ENCODE measurements at regions not wholly inside any gene's neighbourhood (a gene's known extent, or its start where the extent isn't known, plus 50 kb on each side); places are given as distances from the start of the nearest gene placed in this dataset.
"Not testable (repeated sequence)": the region's sequence is repeated elsewhere in the genome, so short reads cannot be mapped to it uniquely, and the experiment has no call there.

DNA sequence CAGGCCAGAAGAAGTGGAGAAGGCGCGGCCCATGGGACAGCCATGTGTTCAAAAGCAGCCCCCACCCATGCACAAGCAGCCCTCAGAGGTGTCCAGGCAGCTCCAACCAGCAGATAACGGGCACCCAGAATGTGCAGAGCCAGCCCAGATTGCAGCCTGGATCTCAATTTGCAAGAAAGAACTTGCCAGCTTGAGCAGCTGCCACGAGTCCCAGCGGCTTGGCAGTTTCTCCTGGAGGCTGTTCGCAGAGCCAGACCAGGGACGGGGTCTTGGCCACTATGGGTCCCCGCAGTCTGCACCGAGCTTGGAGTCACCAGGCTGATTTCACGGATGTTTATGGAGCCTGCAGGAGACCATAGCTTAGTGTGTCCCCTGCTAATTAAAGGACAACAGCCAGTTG, 61.4 kb upstream of the SULF2 start:
- not testable (repeated sequence) for DNase-seq (ENCODE audit: extremely low spot score, insufficient read length, low read depth); FAIRE-seq

DNA sequence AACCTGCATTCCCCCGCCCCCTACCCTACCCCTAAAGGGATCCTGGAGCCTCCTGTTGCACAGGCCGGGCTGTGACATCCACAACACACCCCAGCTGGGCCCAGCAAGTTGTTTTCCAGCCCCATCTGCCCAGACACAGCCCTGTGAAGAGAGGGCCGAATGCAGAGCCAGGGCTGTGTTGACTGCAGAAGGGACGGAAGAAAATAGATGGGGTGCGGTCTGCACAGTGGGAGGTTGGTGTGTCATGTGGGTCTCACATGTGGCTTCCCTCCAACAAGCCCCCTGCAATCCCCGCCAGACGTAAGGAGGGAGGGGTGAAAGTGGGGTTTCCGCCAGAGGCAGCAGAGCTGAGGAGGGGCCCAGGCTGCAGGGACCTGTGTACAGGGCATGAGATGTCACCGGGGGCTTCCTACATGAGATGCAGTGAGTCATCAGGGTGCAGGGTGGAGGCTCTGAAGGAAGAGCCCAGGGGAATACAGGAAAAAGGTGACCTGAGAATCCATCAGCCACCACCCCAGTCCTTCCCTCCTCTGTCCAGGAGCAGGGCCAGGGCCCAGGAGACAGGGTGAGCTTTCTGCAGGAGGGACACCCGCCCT, 60.2 kb upstream of the SULF2 start:
- FAIRE-seq, result not testable (repeated sequence)

DNA sequence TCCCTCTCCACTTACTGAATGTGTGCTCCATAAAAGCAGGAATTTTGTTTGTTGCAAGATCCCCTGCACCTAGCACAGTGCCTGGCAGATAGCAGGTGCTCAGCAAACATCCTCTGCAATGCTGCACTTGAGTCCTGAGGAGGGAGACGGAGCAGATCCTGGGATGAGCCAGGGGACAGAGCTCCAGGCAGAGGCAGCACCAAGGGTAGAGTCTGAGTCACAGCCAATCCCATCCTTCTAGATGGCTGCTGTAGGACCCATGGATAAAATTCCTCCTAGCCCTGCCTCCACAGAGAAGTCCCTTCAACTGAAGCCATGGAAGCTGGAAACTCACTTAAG, 59.3 kb upstream of the SULF2 start:
- DNase-seq (ENCODE audit: extremely low spot score, insufficient read length, low read depth); FAIRE-seq: not testable (repeated sequence)

More for the DNA sequence above, 60.2 kb upstream of the SULF2 start:
- DNase-seq (ENCODE audit: extremely low spot score, insufficient read length, low read depth), result not testable (repeated sequence)

DNA sequence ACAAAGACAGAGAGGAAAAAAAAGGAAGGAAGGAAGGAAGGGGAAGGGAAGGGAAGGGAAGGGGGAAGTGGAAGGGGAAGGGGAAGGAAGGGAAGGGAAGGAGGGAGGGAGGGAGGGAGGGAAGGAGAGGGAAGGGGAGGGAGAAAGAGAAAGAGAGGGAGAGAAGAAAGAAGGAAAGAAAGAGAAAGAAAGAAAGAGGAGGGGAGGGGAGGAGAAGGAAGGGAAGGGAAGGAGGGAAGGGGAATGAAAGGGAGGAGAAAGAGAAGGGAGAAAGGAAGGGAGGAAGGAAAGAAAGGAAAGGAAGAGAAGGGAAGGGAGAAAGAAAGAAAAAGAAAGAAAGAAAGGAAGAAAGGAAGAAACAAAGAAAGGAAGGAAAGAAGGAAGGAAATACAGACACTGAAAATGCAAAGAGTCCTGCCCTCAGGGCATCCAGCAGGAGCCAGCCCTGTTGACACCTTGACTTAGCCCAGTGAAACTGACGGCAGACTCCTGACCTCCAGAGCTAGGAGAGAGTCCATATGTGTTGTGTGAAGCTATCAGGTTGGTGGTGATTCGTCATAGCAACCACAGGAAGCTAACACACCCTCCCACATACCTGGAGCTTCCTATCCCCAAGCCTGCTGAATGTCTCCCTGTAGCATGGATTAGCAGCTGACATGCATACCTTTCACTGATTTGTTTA, 58.7 kb upstream of the SULF2 start:
- DNase-seq (ENCODE audit: extremely low spot score, insufficient read length, low read depth) (no peak), FAIRE-seq (no peak)

DNA sequence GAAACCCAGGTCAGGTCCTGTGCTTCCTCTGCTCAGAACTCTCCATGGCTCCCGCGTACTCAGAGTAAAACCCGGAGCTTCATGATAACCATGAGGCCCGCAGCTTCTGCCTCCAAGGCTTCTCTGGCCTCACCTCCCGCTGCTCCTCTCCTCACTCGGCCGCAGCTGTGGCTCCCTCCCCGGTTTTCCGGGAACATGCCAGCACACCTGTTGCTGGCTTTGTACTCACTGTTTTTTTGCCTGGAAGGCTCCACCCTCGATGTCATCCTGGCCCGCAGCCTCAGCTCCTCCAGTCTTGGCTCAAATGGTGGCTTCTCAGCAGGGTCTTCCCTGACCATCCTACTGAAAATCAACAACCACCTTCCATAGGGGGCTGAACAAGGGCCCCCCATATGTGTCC, 57.7 kb upstream of the SULF2 start:
- not testable (repeated sequence) for FAIRE-seq; DNase-seq (ENCODE audit: extremely low spot score, insufficient read length, low read depth)

DNA sequence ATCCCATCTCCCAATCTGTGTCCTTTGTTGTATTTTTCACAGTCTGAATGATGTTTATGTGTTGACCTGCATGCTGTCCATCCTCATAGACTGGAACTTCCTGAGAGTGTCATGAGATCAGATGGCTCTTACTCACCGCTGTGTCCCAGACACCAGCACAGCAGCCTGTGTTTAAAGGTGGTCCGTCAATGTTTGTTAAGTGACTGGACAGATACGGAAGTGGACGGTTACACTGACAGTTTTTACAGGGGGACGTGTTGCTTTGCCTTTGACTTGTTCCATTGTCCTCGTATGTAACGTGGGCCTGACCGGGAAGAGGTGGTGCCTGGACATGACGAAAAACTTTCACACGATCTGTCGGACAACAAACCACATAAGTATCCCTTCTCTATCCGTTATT, 56.7 kb upstream of the SULF2 start:
- not testable (repeated sequence) for FAIRE-seq; DNase-seq (ENCODE audit: extremely low spot score, insufficient read length, low read depth)

DNA sequence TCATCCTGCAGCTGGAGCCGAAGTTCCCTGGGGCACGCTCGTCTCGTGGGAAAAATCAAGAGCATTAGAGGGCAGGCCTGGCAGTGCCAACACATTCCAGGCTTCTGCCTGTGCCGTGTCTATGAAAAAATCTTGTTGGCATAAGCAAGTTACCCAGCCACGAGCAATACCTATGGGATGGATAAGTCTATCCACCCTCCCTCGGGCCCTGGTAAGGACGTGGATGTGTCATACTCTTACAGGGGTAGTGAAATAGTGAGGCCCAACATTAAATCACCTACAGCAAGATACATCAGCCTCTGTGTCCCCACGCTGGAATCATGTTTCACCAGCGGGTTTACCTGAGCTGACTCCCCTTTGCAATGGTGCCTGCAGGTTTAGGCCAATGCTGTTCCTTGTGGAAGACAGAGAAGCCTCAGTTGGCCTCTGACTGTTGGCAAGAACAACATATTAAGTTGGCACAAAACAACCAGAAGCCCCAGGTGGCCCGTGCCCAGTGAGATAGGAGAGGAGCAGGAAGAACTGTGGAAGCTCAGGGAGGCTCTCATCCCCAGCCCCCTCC, 51.1 kb upstream of the SULF2 start:
- FAIRE-seq; DNase-seq (ENCODE audit: extremely low spot score, insufficient read length, low read depth): not testable (repeated sequence)

All from GM18507 (cell line).